HG03457 (cell line): ENCODE measurements at regions not wholly inside any gene's neighbourhood (a gene's known extent, or its start where the extent isn't known, plus 50 kb on each side); places are given as distances from the start of the nearest gene placed in this dataset.

Source experiments
- ATAC-seq: cut with Tn5 transposase; IDR thresholded peaks from one replicate; pipeline ENCODE4 v1.9.1; 2021; ENCODE audit warnings: moderate number of reproducible peaks; ENCODE audit not compliant: unreplicated experiment

- no peak for ATAC-seq
These were observed 622.1 kb downstream of the PLPP3 start for GRCh38 chr1:55957276-55957675.

- ATAC-seq: no peak
These were observed 624.2 kb downstream of the PLPP3 start for GRCh38 chr1:55955016-55955621.

- no peak for ATAC-seq
These were observed 628.1 kb downstream of the PLPP3 start for GRCh38 chr1:55951291-55951690.

GRCh38 chr1:55947446-55947845, 631.9 kb downstream of the PLPP3 start:
- no peak for ATAC-seq

GRCh38 chr1:55943721-55944435, 635.5 kb downstream of the PLPP3 start:
- ATAC-seq: no peak

- ATAC-seq: no peak
These were observed 636.4 kb downstream of the PLPP3 start for GRCh38 chr1:55943012-55943411.

- no peak for ATAC-seq
These were observed 639.5 kb downstream of the PLPP3 start for GRCh38 chr1:55939866-55940265.

GRCh38 chr1:55938861-55939260, 640.5 kb downstream of the PLPP3 start:
- no peak for ATAC-seq

- no peak for ATAC-seq
These were observed 641.0 kb downstream of the PLPP3 start for GRCh38 chr1:55938376-55938850.

- no peak for ATAC-seq
These were observed 641.5 kb downstream of the PLPP3 start for GRCh38 chr1:55937840-55938375.

- ATAC-seq: no peak
These were observed 644.1 kb downstream of the PLPP3 start for GRCh38 chr1:55935236-55935635.

- no peak for ATAC-seq
These were observed 647.0 kb downstream of the PLPP3 start for GRCh38 chr1:55932402-55932801.

GRCh38 chr1:55931081-55931940, 648.1 kb downstream of the PLPP3 start:
- no peak for ATAC-seq

GRCh38 chr1:55929652-55930051, 649.7 kb downstream of the PLPP3 start:
- ATAC-seq: no peak

- no peak for ATAC-seq
These were observed 650.8 kb downstream of the PLPP3 start for GRCh38 chr1:55928576-55928975.

- no peak for ATAC-seq
These were observed 651.6 kb downstream of the PLPP3 start for GRCh38 chr1:55927702-55928290.

GRCh38 chr1:55926906-55927471, 652.4 kb downstream of the PLPP3 start:
- ATAC-seq: no peak

GRCh38 chr1:55916907-55917306, 662.5 kb downstream of the PLPP3 start:
- ATAC-seq: no peak

GRCh38 chr1:55916481-55916880, 662.9 kb downstream of the PLPP3 start:
- ATAC-seq: no peak

GRCh38 chr1:55913565-55913964, 665.8 kb downstream of the PLPP3 start:
- ATAC-seq: no peak

- no peak for ATAC-seq
These were observed 666.9 kb downstream of the PLPP3 start for GRCh38 chr1:55912438-55912837.
